D721Med (cell line): ENCODE measurements at regions not wholly inside any gene's neighbourhood (a gene's known extent, or its start where the extent isn't known, plus 50 kb on each side); places are given as distances from the start of the nearest gene placed in this dataset.

Experiments used
- DNase-seq: peaks from one replicate; pipeline ENCODE4 v3.0.0; 2011; ENCODE audit warnings: low spot score; ENCODE audit not compliant: insufficient read length
- FAIRE-seq: peaks from 2 replicates; lab custom pipeline; 2011; peaks lifted over from hg19 to GRCh38; lab: Jason Lieb, UNC
- TF ChIP-seq, protein P1 (sequence below): IDR thresholded peaks from 2 replicates; pipeline ENCODE4 v1.5.1; 2012; ENCODE audit warnings: mild to moderate bottlenecking, control low read depth; ENCODE audit not compliant: insufficient read depth; ENCODE audit errors: missing control alignments

DNA sequence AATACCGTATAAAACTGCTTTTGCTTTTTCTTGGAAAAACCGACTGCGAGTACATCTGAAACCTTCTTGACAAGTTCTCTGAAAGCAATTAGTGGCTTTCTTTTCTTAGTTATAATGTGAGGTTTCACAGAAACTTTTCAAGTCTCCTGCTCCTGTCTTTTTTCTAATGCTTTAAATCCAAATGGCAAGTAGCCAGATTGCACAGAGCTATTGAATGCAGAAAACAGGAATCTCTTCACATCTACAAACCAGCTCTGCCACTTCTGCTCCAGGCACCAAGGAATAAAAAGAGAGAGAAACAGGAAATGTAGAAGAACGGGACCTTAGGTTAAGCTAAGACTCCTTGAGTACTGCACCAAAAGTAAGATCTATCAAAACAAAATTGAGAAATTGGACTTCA, 267.3 kb upstream of the TET2 start:
- TF ChIP-seq, protein P1, sequence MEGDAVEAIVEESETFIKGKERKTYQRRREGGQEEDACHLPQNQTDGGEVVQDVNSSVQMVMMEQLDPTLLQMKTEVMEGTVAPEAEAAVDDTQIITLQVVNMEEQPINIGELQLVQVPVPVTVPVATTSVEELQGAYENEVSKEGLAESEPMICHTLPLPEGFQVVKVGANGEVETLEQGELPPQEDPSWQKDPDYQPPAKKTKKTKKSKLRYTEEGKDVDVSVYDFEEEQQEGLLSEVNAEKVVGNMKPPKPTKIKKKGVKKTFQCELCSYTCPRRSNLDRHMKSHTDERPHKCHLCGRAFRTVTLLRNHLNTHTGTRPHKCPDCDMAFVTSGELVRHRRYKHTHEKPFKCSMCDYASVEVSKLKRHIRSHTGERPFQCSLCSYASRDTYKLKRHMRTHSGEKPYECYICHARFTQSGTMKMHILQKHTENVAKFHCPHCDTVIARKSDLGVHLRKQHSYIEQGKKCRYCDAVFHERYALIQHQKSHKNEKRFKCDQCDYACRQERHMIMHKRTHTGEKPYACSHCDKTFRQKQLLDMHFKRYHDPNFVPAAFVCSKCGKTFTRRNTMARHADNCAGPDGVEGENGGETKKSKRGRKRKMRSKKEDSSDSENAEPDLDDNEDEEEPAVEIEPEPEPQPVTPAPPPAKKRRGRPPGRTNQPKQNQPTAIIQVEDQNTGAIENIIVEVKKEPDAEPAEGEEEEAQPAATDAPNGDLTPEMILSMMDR: no peak
- FAIRE-seq: no peak
- no peak for DNase-seq

DNA sequence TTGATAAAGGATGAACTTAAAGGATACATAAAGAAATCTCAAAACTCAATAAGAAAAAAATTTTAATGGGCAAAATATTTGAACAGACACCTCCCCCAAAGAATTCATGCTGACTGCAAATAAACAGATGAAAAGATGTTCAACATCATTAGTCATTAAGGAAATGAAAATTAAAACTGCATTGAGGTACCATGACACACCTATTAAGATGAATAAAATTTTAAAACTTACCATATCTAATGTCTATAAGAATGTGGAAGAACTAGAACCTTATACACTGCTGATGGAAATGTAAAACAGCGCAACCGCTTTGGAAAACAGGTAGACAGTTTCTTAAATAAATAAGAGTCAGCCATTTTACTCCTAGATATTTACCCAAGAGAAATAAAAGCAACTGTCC, 266.8 kb upstream of the TET2 start:
- TF ChIP-seq, protein P1: no peak
- DNase-seq: no peak

DNA sequence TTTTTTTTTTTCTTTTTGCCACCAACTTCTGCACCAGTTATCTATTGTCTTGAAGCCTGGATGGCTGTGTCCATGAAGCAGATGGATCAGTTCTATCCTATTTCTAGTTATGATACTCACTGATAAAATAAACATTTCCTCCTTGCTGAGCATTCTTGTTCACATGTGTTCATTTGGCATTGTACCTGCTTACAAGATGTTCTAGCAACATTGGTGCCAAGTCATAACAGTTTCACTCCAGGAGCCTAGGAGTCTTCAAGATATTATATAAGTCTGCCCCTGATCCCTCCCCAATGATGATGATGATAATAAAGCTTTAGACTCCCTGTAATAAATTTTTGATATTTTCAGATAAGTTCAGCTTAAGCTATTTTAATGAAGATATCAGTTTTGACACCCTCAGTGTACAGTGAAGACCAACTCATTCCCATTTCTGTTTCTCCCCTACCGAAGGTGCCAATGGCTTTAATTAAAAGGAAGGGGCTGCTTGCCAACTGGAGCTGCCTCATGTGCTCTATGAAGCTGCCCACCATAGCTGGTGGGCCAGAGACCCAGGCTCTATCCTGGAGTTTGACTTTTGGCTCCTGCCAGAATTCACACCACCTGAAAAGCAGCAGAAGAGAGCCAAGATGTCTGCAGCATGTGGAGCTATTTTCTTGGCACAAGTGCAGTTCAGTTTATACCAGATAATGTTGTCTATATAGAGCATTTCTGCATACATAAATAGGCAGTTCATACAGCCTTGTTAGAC, 265.4 kb upstream of the TET2 start:
- no peak for FAIRE-seq
- no peak for DNase-seq
- TF ChIP-seq, protein P1: no peak

More for the DNA sequence above, 266.8 kb upstream of the TET2 start:
- FAIRE-seq: no peak

DNA sequence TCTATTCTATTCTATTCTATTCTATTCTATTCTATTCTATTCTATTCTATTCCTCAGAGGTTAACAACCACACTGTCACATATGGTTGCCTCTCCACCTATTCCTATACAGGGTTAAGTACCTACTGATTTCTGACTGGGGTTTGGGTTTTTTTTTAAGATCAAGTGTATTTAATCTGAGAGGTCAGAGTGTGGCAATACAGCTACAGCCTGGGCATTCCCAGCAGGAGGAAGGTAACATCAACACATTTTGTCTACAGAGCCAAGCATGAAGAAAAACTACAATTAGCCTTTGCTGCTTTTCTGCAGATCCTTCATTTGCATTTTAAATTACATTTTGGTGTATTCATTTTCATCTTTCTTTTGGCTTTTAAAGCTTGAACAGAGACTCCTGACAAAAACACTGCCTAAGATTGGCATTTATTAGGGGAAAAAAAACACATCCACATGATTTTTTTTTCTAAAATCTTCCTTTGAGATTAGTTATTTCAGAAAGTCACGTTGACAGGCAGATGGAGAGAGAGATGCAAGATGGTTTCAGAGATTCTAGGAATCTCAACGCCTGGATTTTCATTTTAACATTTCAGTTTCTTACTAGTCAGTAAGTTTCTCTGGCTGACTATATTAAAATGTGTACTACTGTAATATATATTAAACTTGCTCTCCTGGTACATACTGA, 255.9 kb upstream of the TET2 start:
- DNase-seq: no peak
- TF ChIP-seq, protein P1: no peak
- FAIRE-seq: no peak

- FAIRE-seq (no peak), DNase-seq (no peak)
- TF ChIP-seq, protein P1: no peak
Measured at GRCh38 chr4:104896660-104897645, 249.7 kb upstream of the TET2 start.

GRCh38 chr4:104899863-104900262, 246.8 kb upstream of the TET2 start:
- FAIRE-seq: no peak
- TF ChIP-seq, protein P1: no peak
- DNase-seq: no peak
